ENCODE measurements at regions not wholly inside any gene's neighbourhood (a gene's known extent, or its start where the extent isn't known, plus 50 kb on each side); places are given as distances from the start of the nearest gene placed in this dataset.

- no peak overlapping the region for H3K4me3 ChIP-seq (ENCODE audit: low read depth, low read length)
- in situ Hi-C loops (cut with HindIII; ENCODE audit: low sequenced_read_pairs) = no loop called here
- no peak for TF ChIP-seq CTCF (IDR thresholded peaks at IDR 0.05; ENCODE audit: low read depth, low read length)
- DNase-seq (ENCODE audit: low read depth, low spot score) = no peak
These were observed 280.0 kb upstream of the LRRN1 start for GRCh38 chr3:3519266-3519665.

DNA sequence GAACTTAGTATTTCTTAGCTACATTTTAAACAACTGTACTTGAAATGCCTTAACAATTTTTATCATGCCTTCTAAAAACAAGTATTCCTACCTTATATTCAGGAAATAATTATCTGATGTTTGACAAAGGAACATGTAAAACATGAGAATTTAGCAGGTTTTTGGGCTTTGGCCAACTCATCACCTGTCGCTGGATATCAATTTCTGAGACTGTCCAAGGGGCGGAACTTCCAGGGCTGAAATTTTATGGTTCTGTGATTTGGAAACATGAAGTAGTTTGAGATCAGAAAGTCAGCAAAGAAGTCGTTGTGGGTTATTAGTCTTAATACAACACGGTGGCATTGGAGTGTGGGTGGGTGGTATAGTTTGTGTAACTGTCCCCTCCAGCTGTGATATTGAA, 282.2 kb upstream of the LRRN1 start:
- TF ChIP-seq CTCF (IDR thresholded peaks at IDR 0.05; ENCODE audit: low read depth, low read length) = no peak
- no peak for DNase-seq (ENCODE audit: low read depth, low spot score)
- H3K4me3 ChIP-seq (ENCODE audit: low read depth, low read length) = no peak overlapping the region
- in situ Hi-C loops (cut with HindIII; ENCODE audit: low sequenced_read_pairs) = no loop called here

- TF ChIP-seq CTCF (IDR thresholded peaks at IDR 0.05; ENCODE audit: low read depth, low read length) = no peak
- in situ Hi-C loops (cut with HindIII; ENCODE audit: low sequenced_read_pairs) = no loop called here
- H3K4me3 ChIP-seq (ENCODE audit: low read depth, low read length) = no peak overlapping the region
- no peak for DNase-seq (ENCODE audit: low read depth, low spot score)
These were observed 282.8 kb upstream of the LRRN1 start for GRCh38 chr3:3516384-3516783.

- no peak overlapping the region for H3K4me3 ChIP-seq (ENCODE audit: low read depth, low read length)
- no peak for TF ChIP-seq CTCF (IDR thresholded peaks at IDR 0.05; ENCODE audit: low read depth, low read length)
- in situ Hi-C loops (cut with HindIII; ENCODE audit: low sequenced_read_pairs) = no loop called here
- no peak for DNase-seq (ENCODE audit: low read depth, low spot score)
These were observed 289.6 kb upstream of the LRRN1 start for GRCh38 chr3:3509665-3510064.

GRCh38 chr3:3504686-3505085, 294.5 kb upstream of the LRRN1 start:
- no peak overlapping the region for H3K4me3 ChIP-seq (ENCODE audit: low read depth, low read length)
- no peak for TF ChIP-seq CTCF (IDR thresholded peaks at IDR 0.05; ENCODE audit: low read depth, low read length)
- in situ Hi-C loops (cut with HindIII; ENCODE audit: low sequenced_read_pairs) = no loop called here
- no peak for DNase-seq (ENCODE audit: low read depth, low spot score)

DNA sequence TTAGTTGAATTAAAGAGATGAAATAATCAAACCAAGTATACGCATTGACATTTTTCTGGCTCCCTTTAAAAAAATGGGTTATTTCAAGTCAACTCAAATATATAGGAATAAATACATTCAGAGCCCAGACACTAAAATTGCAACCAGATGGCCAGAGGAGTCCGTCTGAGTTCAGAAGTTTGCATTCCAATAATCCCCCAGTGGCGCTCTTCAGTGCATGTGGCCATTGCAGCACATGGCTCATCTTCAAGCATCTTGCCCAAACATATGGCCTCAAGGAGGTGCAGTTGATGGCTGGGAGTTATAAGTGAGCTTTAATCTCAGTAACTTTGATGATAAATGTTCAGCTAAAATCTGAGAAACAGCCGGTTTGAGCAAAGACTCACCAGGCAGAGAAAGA, 295.8 kb upstream of the LRRN1 start:
- no peak for DNase-seq (ENCODE audit: low read depth, low spot score)
- TF ChIP-seq CTCF (IDR thresholded peaks at IDR 0.05; ENCODE audit: low read depth, low read length) = no peak
- H3K4me3 ChIP-seq (ENCODE audit: low read depth, low read length) = no peak overlapping the region
- in situ Hi-C loops (cut with HindIII; ENCODE audit: low sequenced_read_pairs) = no loop called here

DNA sequence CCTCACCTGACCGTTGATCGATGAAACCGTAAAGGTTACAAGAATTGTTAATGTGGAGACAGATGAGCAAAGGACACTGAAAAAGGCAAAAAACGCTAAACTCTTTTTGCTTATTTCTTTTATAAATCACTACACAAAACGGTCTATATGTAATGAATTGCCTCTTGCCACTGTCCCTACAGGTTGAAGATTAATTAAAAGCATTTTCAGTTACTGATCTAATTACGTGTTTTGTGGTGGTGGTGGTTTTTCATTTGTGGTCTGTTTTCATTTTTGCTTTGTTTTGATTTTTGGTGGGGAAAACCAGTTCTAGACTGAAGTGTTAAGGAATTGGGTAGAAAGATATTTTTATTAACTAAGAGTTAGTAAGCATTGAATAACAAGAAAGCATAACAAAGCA, 299.2 kb upstream of the LRRN1 start:
- no peak for DNase-seq (ENCODE audit: low read depth, low spot score)
- H3K4me3 ChIP-seq (ENCODE audit: low read depth, low read length) = no peak overlapping the region
- no peak for TF ChIP-seq CTCF (IDR thresholded peaks at IDR 0.05; ENCODE audit: low read depth, low read length)
- in situ Hi-C loops (cut with HindIII; ENCODE audit: low sequenced_read_pairs) = no loop called here
